ENCODE measurements at regions not wholly inside any gene's neighbourhood (a gene's known extent, or its start where the extent isn't known, plus 50 kb on each side); places are given as distances from the start of the nearest gene placed in this dataset.
A peak's percentile ranks its signal among the peaks of the same experiment; 100 is the strongest.

DNA sequence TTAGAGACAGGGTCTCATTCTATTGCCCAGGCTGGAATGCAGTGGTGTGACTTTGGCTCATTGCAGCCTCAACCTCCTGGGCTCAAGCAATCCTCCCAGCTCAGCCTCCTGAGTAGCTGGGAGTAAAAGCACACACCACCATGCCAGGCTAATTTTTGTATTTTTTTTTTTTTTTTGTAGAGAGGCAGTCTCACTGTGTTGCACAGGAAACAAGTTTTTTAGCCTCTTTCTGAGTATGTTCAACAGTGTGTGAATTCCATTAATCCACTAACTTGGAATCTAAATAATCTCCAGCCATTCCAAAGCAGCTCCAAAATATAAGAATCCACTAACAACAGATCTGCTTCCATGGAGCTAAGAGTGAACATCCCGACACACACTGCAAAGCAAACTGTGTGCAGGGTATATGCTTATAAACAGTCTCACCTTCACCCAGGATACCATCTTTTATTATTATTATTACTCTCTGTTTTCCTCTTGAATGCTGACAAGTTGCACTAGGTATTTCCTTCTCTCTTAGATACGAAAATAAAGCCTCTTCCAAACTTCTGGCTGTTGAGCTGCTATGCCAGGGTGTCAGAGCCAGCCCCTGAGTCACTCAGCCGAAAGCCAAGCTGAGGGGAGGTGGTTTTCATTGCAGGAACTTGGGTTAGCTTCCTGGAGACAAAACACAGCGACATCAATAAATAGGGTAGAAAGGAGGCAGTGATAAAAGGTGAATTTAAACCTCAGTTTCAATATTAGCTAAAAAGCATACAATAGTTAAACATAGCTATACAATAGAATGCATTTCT lies 264.9 kb downstream of the HIVEP2 start:
- peak in 1 of 2 donors; percentile 14 for DNase-seq (ENCODE audit: low read depth in 1 of 2, low spot score in 1 of 2)

DNA sequence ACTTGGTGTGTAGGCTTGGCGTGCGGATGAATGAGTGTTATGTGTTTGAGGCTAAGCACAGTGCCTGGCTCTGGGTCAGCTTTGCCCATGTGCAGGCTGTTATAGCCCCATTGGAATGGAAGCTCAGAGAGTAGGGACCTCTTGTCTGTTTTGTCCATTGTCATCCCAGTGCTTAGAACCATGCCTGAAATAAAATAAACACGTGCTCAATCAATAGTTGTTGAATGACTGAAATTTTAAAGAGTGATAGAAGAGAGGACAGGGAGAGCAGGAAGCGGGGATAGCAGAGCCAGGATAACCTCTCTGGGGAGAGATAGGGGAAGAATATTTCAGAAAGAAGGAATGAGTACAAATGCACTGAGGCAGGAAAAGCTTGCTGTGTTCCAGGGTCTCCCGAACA lies 263.9 kb downstream of the HIVEP2 start:
- no peak for DNase-seq (ENCODE audit: low read depth in 1 of 2, low spot score in 1 of 2)

DNA sequence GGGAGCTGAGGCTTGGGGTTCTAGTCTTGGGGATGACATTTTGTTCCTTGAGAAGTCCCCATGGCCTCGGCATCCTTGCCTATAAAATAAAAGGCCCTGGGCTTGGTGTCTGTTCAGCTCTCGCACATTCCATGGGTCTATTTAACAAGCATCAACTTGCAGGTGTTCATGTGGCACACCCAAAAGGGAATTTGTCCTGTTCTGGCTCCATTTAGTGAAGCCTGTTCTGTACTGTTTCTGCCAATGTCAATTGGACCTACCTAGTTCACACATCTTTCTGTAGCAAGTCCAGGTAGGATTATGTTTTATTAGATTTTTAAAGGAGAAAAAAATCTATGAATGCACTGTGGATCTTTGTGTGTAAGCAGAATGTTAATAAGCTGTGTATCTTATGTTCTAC lies 262.0 kb downstream of the HIVEP2 start:
- no peak for DNase-seq (ENCODE audit: low read depth in 1 of 2, low spot score in 1 of 2)

DNA sequence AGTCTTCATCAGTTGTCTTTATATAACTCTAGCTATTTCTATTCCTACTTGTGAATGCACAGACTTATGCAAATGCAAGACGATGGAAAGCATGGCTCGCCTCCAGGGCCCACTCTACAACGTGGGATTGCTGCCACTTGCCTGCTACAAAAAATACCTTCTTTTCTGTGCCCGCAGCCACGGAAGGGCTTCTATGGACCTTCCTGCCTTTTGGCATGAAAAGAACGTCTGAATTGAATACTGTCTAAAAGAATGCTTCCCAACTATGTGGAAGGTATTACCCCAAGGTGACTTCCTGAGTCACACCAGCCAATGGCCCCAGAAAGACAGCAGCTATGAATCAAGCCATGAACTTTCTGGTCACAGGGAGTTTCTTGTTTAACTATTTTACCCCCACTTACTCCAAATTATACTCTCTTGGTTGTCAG lies 261.2 kb downstream of the HIVEP2 start:
- no peak for DNase-seq (ENCODE audit: low read depth in 1 of 2, low spot score in 1 of 2)

DNA sequence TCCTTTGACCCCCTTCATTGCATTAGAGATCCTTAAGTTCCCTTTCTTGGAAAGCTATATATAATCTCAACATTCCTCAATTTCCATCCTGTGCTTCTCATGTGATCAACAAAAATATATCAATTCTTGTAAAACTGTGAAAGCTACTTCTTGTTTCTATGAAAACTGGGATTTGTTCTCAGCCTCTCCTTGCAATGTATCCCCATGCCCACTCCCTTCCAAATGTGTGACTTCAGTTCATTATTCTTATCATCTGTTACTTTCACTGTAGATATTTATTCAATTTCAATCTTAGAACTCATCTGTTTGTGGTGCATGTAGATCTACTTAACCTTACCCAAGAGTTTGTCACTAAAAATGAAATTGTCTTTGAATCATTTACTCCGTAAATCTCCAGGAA lies 260.6 kb downstream of the HIVEP2 start:
- DNase-seq (ENCODE audit: low read depth in 1 of 2, low spot score in 1 of 2) = no peak

DNA sequence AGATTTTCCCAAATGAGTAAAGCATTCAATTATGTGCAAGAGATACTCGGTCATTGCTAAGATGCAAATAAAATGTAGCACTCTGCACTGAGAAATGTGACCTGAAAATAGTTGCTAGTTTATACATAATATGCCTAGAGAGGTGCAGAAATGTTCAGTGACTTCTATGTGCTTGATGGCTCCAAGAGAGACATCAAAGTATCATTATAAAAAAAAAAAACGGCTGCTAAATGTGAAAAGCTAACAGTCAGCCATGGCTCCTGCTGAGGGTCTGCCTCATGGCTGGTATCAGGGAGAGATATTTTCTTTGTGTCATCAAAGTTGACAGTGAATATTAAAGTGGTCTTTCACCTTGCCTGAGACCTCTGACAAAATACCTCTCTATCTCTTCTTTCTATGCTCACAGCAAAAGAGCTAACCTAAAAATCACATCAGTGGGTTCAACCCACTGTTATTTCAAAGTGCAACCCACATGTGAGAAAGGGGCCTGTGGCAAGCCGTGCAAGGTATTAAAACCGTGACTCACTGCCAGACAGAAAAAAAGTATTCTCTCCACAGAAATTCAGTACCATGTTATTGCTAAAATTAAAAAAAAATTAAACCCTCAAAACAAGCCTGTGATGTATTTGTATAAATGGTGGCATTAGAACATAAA lies 259.0 kb downstream of the HIVEP2 start:
- no peak for DNase-seq (ENCODE audit: low read depth in 1 of 2, low spot score in 1 of 2)

DNA sequence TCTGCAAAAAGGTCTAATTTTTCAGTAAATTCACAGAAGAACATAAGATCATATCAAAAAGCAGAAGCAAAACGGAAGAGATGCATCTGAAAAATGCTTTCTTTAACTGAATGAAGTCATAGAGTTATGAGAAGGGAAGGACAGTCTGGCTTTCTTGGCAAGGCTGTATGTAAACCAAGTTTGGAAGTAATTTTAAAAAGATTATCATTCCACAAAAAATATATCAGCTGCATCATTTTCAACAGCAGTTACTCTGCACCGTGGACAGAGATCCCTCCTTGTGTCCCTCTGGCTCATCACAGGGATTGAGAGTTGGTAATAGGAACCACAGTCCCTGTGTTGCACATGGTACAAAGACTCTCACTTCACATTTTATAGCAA lies 258.5 kb downstream of the HIVEP2 start:
- DNase-seq (ENCODE audit: low read depth in 1 of 2, low spot score in 1 of 2) = no peak

DNA sequence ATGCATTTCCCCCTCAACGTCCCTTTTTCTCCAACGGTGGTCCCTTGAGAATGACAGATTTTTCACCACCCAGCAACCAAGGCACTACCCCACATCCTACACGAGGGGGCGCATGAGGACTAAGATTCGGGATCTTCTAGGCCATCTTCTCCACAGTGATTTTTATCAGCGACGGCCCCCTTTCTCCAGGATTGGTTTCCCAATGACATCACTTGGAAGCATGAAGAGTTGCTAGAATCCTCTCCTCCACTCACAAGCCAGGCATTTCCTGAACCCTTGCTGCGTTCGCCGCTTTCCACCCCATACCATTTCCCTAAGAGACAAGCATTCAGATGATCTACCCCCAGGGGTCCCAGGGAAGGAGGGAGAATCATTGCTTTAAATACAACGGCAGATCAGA lies 252.0 kb downstream of the HIVEP2 start:
- DNase-seq (ENCODE audit: low read depth in 1 of 2, low spot score in 1 of 2) = peak; percentile 31 to 42

DNA sequence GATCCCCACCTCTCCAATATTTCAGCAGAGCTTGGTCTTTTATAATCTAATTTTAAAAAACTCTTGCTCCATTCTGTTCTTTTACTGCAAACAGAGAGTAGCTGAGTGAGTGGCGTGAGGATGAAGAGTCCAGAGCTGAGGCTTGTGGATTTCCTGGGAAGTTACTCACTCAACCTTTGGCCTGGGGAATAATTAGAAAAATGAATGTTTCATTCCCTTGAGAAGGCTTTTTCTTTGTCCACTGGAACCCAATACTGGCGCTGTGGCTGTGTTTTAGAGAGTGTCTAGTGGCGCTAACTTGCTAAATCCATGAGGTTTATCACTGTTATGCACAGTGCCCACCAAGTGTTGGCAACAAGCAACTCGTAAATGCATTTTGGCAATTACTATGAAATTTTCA lies 251.5 kb downstream of the HIVEP2 start:
- DNase-seq (ENCODE audit: low read depth in 1 of 2, low spot score in 1 of 2) = no peak

DNA sequence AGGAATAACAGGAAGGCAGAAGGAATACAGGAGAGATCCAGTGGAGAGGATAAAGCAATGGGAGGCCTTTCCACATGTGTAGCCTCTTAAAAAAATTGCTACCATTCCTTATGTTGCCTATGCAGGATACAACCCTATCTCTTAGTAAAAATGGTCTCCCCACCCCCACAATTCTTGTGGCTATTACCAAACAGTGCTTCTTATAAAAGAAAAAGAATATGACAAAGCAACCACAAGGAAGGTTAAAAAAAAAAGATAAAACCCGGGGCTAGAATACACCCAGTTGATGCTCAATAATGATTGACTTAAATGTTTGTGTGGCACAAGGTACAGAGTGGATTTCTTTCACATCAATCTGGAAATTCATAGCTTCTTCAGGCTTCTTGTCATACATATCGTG lies 250.9 kb downstream of the HIVEP2 start:
- DNase-seq (ENCODE audit: low read depth in 1 of 2, low spot score in 1 of 2) = no peak

DNA sequence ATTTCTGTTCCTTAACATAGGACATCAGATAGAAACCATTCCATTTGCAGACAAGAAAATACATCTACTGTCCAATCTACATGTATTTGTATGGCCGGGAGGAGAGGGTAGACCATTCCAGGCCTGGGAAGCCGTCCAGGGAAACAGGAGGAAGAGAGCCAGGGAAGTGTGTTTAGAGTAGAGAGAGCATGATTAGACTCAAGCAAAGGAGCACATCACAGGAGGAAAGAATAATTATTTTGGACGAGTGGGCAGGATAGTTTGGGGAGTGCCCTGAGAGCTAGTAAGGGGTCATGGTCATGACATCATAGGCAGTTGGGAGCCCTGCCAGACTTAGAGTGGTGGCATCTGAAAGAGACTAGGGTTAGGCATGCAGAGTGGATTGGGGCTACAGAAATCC lies 250.0 kb downstream of the HIVEP2 start:
- no peak for DNase-seq (ENCODE audit: low read depth in 1 of 2, low spot score in 1 of 2)

DNA sequence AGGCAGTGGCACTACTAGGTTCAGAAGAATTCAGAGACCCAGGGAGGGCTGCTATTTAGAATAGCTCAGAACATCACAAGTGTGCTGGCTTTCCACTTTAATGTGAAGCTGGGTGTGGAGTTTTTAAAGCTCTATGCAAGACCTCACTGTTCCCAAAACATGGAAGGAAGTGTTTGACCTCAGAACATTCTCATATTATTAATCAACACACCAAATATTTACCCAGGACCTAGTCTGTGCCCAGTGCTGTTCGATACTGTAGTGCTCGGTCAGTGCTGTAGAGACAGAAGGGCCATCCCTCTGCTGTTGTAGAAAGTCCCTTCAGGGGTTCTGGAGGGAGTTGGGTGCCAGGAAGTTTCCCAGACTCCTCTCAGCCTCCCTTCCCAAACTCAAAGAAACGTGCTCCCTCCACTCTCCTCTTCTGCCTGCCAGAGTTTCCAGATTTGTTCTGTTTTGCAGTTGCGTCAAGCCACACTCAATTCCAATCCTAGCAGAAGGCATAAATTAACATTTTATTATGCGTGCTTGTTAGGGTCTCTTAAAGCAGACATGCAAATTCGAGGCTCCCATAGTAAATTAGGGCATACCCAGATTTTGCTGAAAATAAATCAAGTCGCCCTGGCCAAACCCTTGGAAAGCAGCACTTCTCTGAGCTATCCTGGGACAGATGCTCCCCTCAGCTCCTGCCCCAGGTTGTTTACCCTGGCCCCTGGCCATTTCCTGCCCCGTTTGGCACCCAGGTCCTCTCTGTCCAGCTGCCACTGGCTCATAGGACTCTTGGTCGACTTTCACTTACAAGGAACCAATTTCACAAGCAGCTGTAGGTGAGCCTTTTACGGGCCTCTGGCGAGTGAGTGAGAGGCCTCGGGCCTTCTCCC lies 248.6 kb downstream of the HIVEP2 start:
- no peak for DNase-seq (ENCODE audit: low read depth in 1 of 2, low spot score in 1 of 2)

DNA sequence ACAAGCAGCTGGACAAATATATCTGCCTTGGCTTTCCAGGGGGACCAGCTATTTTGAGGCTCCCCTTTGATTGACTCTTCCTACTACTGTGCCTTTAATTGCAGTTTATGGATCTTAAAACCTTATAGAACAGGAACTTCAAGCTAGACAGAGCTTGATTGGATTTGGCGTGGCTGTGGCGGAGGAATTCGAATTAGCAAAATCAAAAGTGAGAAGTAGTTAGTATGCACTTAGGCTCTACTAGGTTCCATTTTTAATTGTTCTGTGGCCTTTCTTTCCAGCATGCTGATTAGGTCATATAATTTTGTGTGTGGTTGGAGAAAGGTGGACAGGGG lies 248.0 kb downstream of the HIVEP2 start:
- DNase-seq (ENCODE audit: low read depth in 1 of 2, low spot score in 1 of 2) = no peak

DNA sequence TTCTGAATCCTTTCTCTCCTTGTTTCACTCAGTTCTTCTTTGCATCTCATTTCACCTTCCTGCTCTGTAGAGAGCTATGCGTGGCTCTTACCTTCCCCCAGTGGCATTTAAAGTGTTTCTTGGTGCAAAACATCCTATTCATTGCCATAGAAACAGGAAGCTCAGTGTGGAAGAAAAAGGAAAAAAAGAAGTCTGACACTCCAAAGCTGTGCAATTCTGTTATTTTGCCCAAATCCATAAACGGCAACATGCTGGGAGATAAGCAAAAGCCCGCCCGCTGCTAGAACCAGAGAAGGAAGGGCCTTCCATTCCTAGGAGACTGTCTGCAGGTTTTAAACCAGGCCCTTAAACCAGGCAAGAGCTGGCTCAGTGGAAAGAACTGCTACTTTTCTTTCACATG lies 247.1 kb downstream of the HIVEP2 start:
- no peak for DNase-seq (ENCODE audit: low read depth in 1 of 2, low spot score in 1 of 2)

DNA sequence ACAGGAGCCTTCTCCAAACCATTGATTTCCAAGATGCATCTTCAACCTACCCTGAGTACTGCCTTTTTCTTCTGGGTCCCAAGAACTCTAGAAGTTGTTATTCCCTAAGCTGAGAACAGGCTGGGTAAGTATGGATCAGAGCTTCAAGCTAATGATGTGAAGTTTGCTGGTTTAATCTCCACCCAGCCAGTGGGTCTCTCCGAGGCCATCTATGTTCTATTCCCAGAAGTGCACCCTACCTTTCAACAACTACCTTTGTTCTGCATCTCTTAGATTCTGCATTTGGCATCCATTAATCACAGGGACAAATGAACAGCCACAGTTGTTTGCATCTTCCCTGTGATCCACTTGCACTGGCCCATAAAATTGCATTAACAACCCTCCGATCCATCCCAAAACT lies 246.2 kb downstream of the HIVEP2 start:
- no peak for DNase-seq (ENCODE audit: low read depth in 1 of 2, low spot score in 1 of 2)

DNA sequence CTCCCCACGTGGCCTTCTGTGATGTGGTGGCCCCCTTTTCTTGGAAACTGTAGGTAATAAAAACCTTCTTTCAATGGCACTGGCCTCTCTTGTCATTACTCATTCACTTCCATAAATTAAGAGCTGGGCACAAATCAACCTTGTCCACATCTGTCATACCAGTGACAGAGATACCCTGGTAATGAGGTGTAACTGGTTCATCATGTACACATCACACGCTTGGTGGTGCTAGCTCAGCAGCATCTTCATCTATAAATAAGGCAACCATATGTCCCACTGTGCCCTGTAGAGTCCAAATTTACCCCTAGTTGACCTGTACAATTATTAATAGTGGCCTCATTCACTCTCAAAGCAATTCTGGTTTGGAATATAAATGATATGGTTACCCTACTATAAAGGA lies 245.6 kb downstream of the HIVEP2 start:
- no peak for DNase-seq (ENCODE audit: low read depth in 1 of 2, low spot score in 1 of 2)

DNA sequence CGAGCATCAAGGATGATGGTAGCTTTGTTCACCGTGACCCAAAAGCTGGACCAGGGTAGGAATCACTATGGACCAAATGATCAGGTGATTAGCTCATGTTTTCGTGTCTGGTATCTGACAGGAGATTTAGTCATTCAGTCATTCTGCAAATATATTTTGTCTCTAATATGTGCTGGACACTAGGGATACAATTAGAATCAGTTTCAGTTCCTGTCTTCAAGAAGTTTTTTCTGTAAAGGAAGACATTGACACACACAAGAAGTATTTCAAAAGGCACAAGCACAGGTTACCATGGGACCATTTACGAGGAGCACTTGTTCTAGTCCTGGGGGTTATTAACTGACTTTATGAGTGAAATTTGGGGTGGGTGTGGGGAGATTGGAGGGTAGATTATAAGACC lies 244.9 kb downstream of the HIVEP2 start:
- no peak for DNase-seq (ENCODE audit: low read depth in 1 of 2, low spot score in 1 of 2)

DNA sequence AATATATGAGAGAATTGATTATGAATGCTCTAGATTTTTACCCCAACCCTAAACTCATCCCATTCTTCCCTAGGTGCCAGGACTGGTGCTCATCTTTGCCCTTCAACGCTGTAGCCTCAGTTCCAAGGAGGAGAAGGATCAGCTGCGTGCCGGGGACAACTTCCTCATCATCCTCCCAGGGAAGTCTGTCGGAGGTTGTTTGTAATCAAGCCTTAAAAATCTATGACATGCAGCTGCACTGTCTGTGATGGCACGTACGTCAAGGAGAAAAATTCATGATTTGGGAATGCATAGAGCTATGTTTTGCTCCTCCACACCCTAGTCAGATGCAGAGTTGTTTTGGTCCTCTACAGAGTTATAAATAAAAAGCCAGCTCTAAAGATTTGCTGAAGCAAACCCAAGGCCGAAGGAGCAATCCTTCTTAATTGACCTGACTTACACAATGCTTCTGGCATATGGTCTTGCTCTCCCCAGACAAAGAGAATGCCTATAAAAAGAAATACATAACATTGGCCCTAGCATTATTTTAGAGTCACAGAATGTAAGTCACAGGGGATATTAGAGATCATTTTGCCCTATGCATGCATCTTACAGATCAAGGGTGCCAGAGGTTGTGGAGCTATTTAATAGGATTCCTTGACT lies 244.2 kb downstream of the HIVEP2 start:
- no peak for DNase-seq (ENCODE audit: low read depth in 1 of 2, low spot score in 1 of 2)
